Esophagus squamous epithelium (tissue), 5 donors: ENCODE measurements at regions not wholly inside any gene's neighbourhood (a gene's known extent, or its start where the extent isn't known, plus 50 kb on each side); places are given as distances from the start of the nearest gene placed in this dataset.

Source experiments
- DNase-seq: peaks from one replicate; lab custom pipeline; 2025; lab: John Stamatoyannopoulos, UW
- H3K27ac ChIP-seq, 4 donors: fragments of 200-600 bp; sonication (generic); one replicate each; pipeline ENCODE4 v1.5.1; 2016 to 2019; ENCODE audit warnings: mild to moderate bottlenecking in 1 of 4
- H3K27me3 ChIP-seq, 4 donors: fragments of 200-600 bp; sonication (generic); 1 replicate in 3 of 4; 2 replicates in 1 of 4; pipeline versions ENCODE4 v1.5.1 to v1.6.0; 2017 to 2021; ENCODE audit warnings: antibody characterized with exemption in 1 of 4
- H3K36me3 ChIP-seq, 3 donors: fragments of 200-600 bp; sonication (generic); one replicate each; pipeline ENCODE4 v1.5.1; 2016 to 2019
- H3K4me1 ChIP-seq, 3 donors: fragments of 200-600 bp; sonication (generic); one replicate each; pipeline ENCODE4 v1.5.1; 2017 to 2019
- H3K4me3 ChIP-seq, 4 donors: fragments of 200-600 bp; sonication (generic); 1 replicate in 3 of 4; 2 replicates in 1 of 4; pipeline ENCODE4 v1.5.1; 2016 to 2019; ENCODE audit warnings: mild to moderate bottlenecking in 2 of 4, moderate library complexity in 1 of 4
- H3K9me3 ChIP-seq, 3 donors: fragments of 200-600 bp; sonication (generic); one replicate each; pipeline ENCODE4 v1.5.1; 2016 to 2019
- CTCF ChIP-seq, 6 experiments: fragments of 450-650 bp in 4 of 6; fragments of 200-600 bp in 2 of 6; sonication (generic) in 2 of 6; IDR thresholded peaks; one replicate each; pipeline ENCODE4 v1.5.1; 2016 to 2019; ENCODE audit warnings: antibody characterized with exemption in 6 of 6, mild to moderate bottlenecking in 4 of 6, moderate library complexity in 4 of 6
- POLR2A ChIP-seq, 4 donors: fragments of 450-650 bp; IDR thresholded peaks; one replicate each; pipeline ENCODE4 v1.6.1; 2017; ENCODE audit warnings: antibody characterized with exemption in 4 of 4, mild to moderate bottlenecking in 4 of 4, moderate library complexity in 3 of 4
- WGBS, 2 donors: methylation state at CpG; one replicate each; pipeline ENCODE4 v1.1.5; 2018; 5-methylcytosine and 5-hydroxymethylcytosine counted together
- intact Hi-C: fragments of 100-400 bp; cut with DNase I; formaldehyde crosslinking; loops from one replicate; pipeline ENCODE4 v1.15.0; 2022
- donor health status: DM: yes; HTN: yes; CAD: no.

DNA sequence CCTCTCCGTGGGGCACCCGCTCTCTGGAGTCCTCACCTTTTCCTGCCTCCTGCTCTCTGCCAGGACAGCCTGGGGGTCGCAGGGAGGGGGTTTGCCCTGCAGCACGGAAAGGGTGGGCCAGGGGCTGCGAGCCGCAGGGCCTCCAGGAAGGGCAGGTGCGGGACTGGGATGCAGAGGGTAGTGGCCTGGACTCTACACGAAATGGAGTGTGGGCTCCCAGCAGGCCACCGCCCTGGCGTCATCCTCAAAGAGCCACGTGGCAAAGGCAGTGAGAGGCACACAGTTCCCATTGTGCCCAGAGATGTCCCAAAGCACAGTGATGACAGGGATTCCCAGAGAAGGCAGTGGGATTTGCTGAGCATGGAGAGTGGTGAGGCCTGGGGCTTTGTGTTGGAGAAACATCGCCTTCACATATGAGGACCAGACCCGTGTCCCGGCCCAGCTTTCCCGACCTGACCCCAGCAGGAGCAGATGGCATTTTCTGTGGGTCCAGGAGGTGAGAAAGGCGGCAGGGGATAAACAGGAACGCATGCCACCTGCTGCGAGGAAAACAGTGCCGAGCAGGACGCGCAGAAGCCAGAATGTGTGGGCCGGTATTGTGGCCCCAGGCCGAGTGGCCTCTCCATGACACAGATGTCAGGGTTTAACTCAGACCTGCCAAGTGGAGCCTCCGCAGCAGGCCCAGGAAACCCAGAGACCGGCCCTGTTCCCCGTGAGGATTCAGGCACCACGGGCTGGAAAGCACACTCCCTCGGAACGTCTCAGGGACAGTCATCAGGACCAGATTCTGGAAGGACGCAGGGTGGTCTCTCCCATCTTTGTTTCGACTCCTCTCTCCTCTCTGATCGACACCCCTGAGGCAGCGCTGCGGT is 855.5 kb upstream of the SALL3 start:
- intact Hi-C loops, result no loop called here
- TF ChIP-seq POLR2A (IDR thresholded peaks at IDR 0.05) (no peak), CTCF (IDR thresholded peaks at IDR 0.05) (no peak)
- no peak for DNase-seq
- H3K27ac ChIP-seq, result no peak overlapping the region
- no peaks in the 10 kb centered on the region for H3K4me1 ChIP-seq
- WGBS, 2 donors, result 96 to 100% methylated on average over 10 to 11 of the region's 34 CpGs
- H3K9me3 ChIP-seq, result no peaks in the 10 kb centered on the region
- H3K27me3 ChIP-seq, result peaks cover 0 to 12% (median 0%) of the 10 kb centered on the region in 4 donors
- H3K36me3 ChIP-seq, result no peaks in the 10 kb centered on the region
- no peak overlapping the region for H3K4me3 ChIP-seq

DNA sequence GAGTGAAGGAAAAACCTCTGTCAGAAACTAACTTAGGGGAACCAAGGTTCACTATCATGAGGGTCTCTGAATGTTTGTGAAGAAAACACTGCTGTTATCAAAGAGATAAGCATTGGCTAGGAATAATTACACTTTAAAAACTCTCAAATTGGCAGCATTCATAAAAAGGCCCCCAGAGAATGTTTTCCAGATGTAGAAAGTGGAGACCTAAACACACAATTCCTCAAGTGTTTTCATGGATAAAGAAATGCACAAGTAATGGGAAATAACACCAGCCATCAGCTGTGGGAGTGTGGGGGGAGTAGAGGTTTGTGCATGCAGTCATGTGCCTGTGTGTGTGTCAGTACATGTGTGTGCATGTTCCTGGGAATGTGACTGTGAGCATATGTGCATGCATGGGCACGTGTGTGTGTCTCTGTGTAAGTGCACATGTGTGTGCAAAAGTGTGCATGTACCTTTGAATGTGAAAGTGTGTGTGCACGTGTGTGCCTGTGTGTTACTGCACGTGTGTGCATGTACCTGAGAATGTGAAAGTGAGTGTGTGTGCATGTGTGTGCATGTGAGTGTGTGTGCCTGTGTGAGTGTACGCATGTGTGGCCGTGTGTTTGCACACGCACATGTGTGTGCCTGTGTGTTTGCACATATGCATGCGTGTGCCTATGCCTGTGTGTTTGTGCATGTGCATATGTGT is 854.3 kb upstream of the SALL3 start:
- no peaks in the 10 kb centered on the region for H3K36me3 ChIP-seq
- no peak overlapping the region for H3K27ac ChIP-seq
- TF ChIP-seq POLR2A (IDR thresholded peaks at IDR 0.05), result no peak
- TF ChIP-seq CTCF (IDR thresholded peaks at IDR 0.05), result no peak
- no peak overlapping the region for H3K4me3 ChIP-seq
- no peaks in the 10 kb centered on the region for H3K4me1 ChIP-seq
- WGBS, 2 donors, result 88 to 92% methylated on average over 6 to 7 of the region's 7 CpGs
- no peak for DNase-seq
- H3K9me3 ChIP-seq, result no peaks in the 10 kb centered on the region
- intact Hi-C loops, result no loop called here
- peaks cover 0 to 14% (median 0%) of the 10 kb centered on the region in 4 donors for H3K27me3 ChIP-seq

- intact Hi-C loops, result no loop called here
- TF ChIP-seq POLR2A (IDR thresholded peaks at IDR 0.05), result no peak
- no peak for TF ChIP-seq CTCF (IDR thresholded peaks at IDR 0.05)
- H3K4me1 ChIP-seq, result no peaks in the 10 kb centered on the region
- H3K27me3 ChIP-seq, result peaks cover 0 to 20% (median 0%) of the 10 kb centered on the region in 4 donors
- 91 to 95% methylated on average over 13 of the region's 13 CpGs for WGBS, 2 donors
- DNase-seq, result no peak
- no peak overlapping the region for H3K4me3 ChIP-seq
- no peaks in the 10 kb centered on the region for H3K36me3 ChIP-seq
- no peak overlapping the region for H3K27ac ChIP-seq
- H3K9me3 ChIP-seq, result no peaks in the 10 kb centered on the region
Measured at GRCh38 chr18:78126106-78126505, 853.5 kb upstream of the SALL3 start.

DNA sequence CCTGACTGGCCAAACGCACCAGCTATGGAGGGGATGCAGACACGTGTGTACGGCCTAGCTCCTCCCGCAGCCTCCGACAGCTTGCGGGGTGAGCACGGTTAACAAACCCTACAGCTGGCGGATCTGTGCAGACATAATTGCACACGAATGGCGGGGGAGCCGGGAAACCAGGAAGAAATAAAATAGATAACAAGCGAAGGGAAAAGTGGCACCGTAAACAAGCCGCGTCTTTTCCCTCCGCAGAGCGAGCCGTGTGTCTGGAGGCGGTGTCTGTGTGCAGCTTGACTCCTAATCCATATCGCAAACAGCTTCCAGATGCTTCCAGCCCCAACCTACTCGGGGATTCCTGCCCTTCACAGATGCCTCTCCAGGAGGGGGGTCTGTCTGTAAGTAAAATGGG is 853.1 kb upstream of the SALL3 start:
- intact Hi-C loops, result no loop called here
- no peaks in the 10 kb centered on the region for H3K36me3 ChIP-seq
- no peaks in the 10 kb centered on the region for H3K4me1 ChIP-seq
- WGBS, 2 donors, result 62 to 85% methylated on average over 5 to 20 of the region's 21 CpGs
- no peak for TF ChIP-seq CTCF (IDR thresholded peaks at IDR 0.05)
- TF ChIP-seq POLR2A (IDR thresholded peaks at IDR 0.05), result no peak
- H3K27me3 ChIP-seq, result peaks cover 0 to 20% (median 0%) of the 10 kb centered on the region in 4 donors
- H3K9me3 ChIP-seq, result no peaks in the 10 kb centered on the region
- DNase-seq, result no peak
- no peak overlapping the region for H3K27ac ChIP-seq
- no peak overlapping the region for H3K4me3 ChIP-seq

DNA sequence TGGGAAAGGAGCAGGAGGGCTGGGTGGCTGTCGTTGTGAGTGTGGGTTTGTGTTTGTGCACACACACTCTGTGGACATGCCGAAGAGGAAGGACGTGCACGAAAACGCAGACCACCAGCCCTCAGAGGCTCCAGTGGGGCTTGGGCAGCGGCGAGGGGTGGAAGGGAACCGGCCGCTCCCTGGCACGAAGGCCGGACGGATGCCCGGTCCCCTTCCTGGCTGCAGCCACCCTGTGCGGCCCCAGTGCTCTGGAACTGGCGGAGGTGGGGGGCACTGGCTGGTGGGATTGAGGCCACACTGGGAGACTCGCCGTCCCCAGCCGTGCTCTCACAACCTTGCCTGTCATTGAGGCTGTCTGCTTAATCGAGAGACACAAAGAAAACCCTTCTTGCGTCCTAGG is 852.6 kb upstream of the SALL3 start:
- intact Hi-C loops, result no loop called here
- no peaks in the 10 kb centered on the region for H3K9me3 ChIP-seq
- no peak for TF ChIP-seq POLR2A (IDR thresholded peaks at IDR 0.05)
- no peak for TF ChIP-seq CTCF (IDR thresholded peaks at IDR 0.05)
- 70 to 84% methylated on average over 2 to 10 of the region's 20 CpGs for WGBS, 2 donors
- no peak overlapping the region for H3K4me3 ChIP-seq
- no peaks in the 10 kb centered on the region for H3K4me1 ChIP-seq
- no peak for DNase-seq
- no peaks in the 10 kb centered on the region for H3K36me3 ChIP-seq
- H3K27ac ChIP-seq, result no peak overlapping the region
- peaks cover 0 to 20% (median 0%) of the 10 kb centered on the region in 4 donors for H3K27me3 ChIP-seq
